ENCODE measurements at regions not wholly inside any gene's neighbourhood (a gene's known extent, or its start where the extent isn't known, plus 50 kb on each side); places are given as distances from the start of the nearest gene placed in this dataset.
"Not testable (repeated sequence)": the region's sequence is repeated elsewhere in the genome, so short reads cannot be mapped to it uniquely, and the experiment has no call there.

DNA sequence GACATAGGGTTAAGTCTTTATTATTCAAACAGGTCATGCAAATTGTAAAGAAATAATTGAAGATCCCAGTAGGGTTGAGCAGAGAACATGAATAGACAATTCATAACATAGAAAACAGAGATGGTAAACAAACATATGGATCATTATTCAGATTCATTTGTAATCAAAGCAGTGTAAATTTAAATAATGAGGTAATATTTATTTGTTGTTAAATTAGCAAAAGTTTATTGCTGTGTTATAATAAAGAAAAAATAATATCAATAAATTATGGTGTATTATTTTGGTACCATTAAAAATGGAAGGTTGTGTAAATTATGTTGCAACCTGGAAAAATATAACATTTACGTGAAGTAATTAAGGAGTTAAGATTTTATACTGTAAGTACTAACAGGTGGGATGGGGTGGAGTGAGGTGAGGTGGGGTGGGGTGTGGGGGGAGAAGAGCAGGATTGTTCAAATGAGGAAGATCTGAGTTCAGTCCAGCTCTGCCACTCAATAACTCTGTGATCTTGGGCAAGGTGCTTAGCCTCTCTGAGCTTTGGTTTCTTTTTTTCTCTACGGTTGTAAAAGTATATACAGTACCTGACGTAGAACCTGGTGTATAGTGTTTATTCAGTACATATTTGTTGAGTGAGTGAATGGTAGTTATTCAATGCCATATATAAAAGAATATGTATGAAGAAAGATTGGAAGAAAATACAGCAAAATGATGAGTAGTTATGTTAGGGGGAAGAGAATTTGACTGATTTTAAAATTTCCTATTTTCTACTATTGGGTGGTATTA is 140.3 kb upstream of the KIF26B start:
- Mint-ChIP-seq H3K4me3 (no peak overlapping the region), H3K9me3 (no peaks in the 10 kb centered on the region), H3K36me3 (ENCODE audit: low read depth) (no peaks in the 10 kb centered on the region), H3K4me1 (ENCODE audit: low read depth) (peaks cover 2% of the 10 kb centered on the region), H3K27me3 (ENCODE audit: low read depth) (no peaks in the 10 kb centered on the region), H3K27ac (no peak overlapping the region)
- CTCF ChIA-PET = no interaction called here
- DNase-seq = no peak
- intact Hi-C loops (cut with micrococcal nuclease) = no loop called here

DNA sequence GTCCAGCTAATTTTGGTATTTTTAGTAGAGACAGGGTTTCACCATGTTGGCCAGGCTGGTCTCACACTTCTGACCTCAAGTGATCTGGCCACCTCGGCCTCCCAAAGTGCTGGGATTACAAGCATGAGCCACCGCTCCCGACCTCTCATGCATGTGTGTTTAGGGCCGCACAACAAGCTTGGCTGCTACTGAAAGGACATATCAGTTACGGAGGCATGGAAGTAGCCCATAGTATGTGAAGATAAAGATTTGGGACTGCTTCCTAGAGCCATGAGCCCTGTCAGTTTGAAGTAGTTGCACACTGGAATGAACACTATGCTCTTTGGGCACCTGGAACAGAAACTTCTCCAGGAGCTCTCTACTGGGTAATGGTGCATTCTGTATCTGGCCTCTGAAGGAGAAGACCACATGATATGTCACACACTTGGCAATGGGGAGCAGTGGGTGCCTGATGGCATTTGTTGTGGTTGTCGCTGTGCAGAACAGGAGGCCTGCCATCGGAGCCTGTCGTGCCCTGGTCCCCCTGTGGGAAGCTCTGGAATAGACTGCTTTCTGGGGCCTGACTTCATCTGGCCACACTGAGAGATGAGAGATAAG is 144.7 kb upstream of the KIF26B start:
- DNase-seq = no peak
- Mint-ChIP-seq H3K27ac (no peak overlapping the region), H3K4me1 (ENCODE audit: low read depth) (no peaks in the 10 kb centered on the region), H3K4me3 (no peak overlapping the region), H3K36me3 (ENCODE audit: low read depth) (no peaks in the 10 kb centered on the region), H3K9me3 (no peaks in the 10 kb centered on the region), H3K27me3 (ENCODE audit: low read depth) (no peaks in the 10 kb centered on the region)
- CTCF ChIA-PET = interaction anchor here (0.5 kb wide), 1 partner anchor 179 kb away, joined by 5 read pairs; no protein-coding TSS in a partner anchor
- intact Hi-C loops (cut with micrococcal nuclease) = no loop called here

DNA sequence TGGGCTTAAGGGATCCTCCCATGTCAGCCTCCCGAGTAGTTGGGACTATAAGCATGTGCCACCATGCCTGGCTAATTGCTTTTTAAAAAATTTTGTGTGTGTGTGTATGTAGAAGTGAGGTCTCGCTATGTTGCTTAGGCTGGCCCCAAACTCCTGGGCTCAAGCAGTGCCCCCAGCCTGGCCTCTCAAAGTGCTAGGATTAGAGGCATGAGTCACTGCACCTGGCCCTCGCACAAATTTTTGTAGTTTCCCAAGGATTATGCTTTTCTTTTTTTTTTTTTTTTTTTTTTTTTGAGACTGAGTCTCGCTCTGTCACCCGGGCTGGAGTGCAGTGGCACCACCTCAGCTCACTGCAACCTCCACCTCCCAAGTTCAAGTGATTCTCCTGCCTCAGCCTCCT is 144.4 kb upstream of the HNRNPU start:
- H3K27me3 Mint-ChIP-seq (ENCODE audit: low read depth) = no peaks in the 10 kb centered on the region
- DNase-seq = no peak
- no peaks in the 10 kb centered on the region for H3K4me1 Mint-ChIP-seq (ENCODE audit: low read depth)
- no peaks in the 10 kb centered on the region for H3K36me3 Mint-ChIP-seq (ENCODE audit: low read depth)
- H3K9me3 Mint-ChIP-seq = no peaks in the 10 kb centered on the region
- no peak overlapping the region for H3K4me3 Mint-ChIP-seq
- intact Hi-C loops (cut with micrococcal nuclease) = no loop called here
- no peak overlapping the region for H3K27ac Mint-ChIP-seq
- CTCF ChIA-PET = interaction anchor here (0.9 kb wide), 1 partner anchor 23 kb away, joined by 3 read pairs; no protein-coding TSS in a partner anchor

DNA sequence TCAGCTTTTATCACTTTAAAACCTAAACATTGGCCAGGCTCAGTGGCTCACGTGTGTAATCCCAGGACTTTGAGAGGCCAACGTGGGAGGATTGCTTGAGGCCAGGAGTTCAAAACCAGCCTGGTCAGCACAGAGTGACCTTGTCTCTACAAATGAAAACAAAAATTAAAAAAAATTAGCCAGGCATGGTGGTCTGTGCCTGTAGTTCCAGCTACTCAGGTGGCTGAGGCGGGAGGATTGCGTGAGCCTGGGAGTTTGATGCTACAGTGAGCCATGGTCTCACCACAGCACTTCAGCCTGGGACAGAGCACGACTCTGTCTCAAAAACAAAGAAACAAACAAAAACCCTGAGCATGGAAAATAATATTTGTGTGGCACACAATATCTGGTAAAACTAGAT is 143.5 kb upstream of the HNRNPU start:
- intact Hi-C loops (cut with micrococcal nuclease) = no loop called here
- no peak for DNase-seq
- H3K4me1 Mint-ChIP-seq (ENCODE audit: low read depth) = no peaks in the 10 kb centered on the region
- no peaks in the 10 kb centered on the region for H3K36me3 Mint-ChIP-seq (ENCODE audit: low read depth)
- no peaks in the 10 kb centered on the region for H3K27me3 Mint-ChIP-seq (ENCODE audit: low read depth)
- CTCF ChIA-PET = interaction anchor here (0.8 to 1.1 kb wide), 3 partner anchors 9 to 35 kb away, joined by 3 to 8 read pairs (median 3); no protein-coding TSS in a partner anchor
- H3K27ac Mint-ChIP-seq = no peak overlapping the region
- H3K4me3 Mint-ChIP-seq = no peak overlapping the region
- H3K9me3 Mint-ChIP-seq = no peaks in the 10 kb centered on the region

DNA sequence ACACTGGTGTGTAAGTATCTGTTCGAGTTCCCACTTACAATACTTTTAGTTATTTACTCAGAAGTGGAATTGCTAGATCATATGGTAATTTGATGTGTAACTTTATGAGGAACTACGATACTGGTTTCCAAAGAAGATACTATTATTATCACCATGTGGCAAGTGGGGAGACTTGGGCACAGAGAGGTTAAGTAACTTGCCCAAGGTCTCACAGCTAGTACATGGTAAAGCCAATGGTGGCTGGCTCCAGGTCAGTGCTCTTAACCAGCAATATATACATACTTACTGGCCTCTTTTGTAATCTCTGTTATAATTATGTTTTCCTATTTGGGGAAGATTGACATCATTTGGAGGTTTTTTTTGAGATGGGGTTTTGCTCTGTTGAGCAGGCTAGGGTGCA is 138.9 kb upstream of the HNRNPU start:
- H3K27me3 Mint-ChIP-seq (ENCODE audit: low read depth) = no peaks in the 10 kb centered on the region
- intact Hi-C loops (cut with micrococcal nuclease) = no loop called here
- CTCF ChIA-PET = no interaction called here
- DNase-seq = no peak
- no peak overlapping the region for H3K27ac Mint-ChIP-seq
- H3K36me3 Mint-ChIP-seq (ENCODE audit: low read depth) = no peaks in the 10 kb centered on the region
- H3K4me1 Mint-ChIP-seq (ENCODE audit: low read depth) = no peaks in the 10 kb centered on the region
- no peaks in the 10 kb centered on the region for H3K9me3 Mint-ChIP-seq
- no peak overlapping the region for H3K4me3 Mint-ChIP-seq

DNA sequence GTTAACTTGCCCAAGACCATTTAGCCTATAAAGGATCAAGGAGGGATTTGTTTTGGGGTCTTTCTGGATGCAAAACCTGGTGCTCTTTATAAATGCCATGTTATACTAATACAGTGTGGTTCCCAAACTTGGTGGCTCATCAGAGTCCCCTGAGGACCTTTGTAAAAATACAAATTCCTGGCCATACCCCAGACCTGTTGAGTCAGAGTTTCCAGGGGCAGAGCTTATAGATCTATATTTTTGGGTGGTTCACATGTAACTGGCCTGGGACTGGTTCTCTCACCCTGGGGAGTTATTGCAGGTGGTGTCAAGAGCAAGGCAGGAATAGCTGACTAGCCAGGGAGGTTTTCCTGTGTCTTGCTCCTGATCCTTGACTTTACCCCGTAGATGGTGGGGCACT is 136.9 kb upstream of the HNRNPU start:
- no peak for DNase-seq
- intact Hi-C loops (cut with micrococcal nuclease) = no loop called here
- Mint-ChIP-seq H3K9me3 (no peaks in the 10 kb centered on the region), H3K4me3 (no peak overlapping the region), H3K36me3 (ENCODE audit: low read depth) (no peaks in the 10 kb centered on the region), H3K4me1 (ENCODE audit: low read depth) (no peaks in the 10 kb centered on the region), H3K27ac (no peak overlapping the region), H3K27me3 (ENCODE audit: low read depth) (no peaks in the 10 kb centered on the region)
- CTCF ChIA-PET = interaction anchor here (1.0 kb wide), 1 partner anchor 41 kb away, joined by 3 read pairs; no protein-coding TSS in a partner anchor

DNA sequence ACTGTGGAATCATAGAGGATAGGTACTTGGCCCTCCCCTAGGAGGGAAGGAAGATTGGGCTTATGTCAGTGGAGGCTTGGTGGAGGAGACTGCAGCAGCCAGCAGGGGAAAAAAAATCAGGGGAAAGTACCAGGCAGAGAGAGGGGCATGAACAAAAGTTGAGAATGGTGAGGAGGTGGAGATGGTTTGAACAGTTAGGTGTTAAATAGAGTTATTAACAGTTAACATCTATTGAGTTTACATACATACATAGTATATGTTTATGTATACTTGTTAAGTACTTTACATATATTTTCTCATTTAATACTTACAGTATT is 136.5 kb upstream of the HNRNPU start:
- no peak for DNase-seq
- no peak overlapping the region for H3K4me3 Mint-ChIP-seq
- H3K9me3 Mint-ChIP-seq = no peaks in the 10 kb centered on the region
- CTCF ChIA-PET = interaction anchor here (1.0 kb wide), 1 partner anchor 41 kb away, joined by 3 read pairs; no protein-coding TSS in a partner anchor
- no peaks in the 10 kb centered on the region for H3K36me3 Mint-ChIP-seq (ENCODE audit: low read depth)
- no peaks in the 10 kb centered on the region for H3K4me1 Mint-ChIP-seq (ENCODE audit: low read depth)
- intact Hi-C loops (cut with micrococcal nuclease) = no loop called here
- no peak overlapping the region for H3K27ac Mint-ChIP-seq
- H3K27me3 Mint-ChIP-seq (ENCODE audit: low read depth) = no peaks in the 10 kb centered on the region

DNA sequence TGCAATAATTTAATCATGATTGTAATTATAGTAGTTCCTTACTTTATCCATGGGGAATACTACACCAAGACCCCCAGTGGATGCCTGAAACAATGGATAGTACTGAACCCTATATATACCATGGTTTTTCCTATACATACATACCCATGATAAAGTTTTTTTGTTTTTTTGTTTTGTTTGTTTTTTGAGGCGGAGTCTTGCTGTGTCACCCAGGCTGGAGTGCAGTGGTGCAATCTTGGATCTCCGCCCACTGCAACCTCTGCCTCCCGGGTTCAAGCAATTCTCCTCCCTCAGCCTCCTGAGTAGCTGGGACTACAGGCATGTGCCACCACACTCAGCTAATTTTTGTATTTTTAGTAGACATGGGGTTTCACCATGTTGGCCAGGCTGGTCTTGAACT is 135.3 kb upstream of the HNRNPU start:
- H3K27ac Mint-ChIP-seq; H3K9me3 Mint-ChIP-seq; H3K36me3 Mint-ChIP-seq (ENCODE audit: low read depth); H3K4me3 Mint-ChIP-seq; H3K4me1 Mint-ChIP-seq (ENCODE audit: low read depth); H3K27me3 Mint-ChIP-seq (ENCODE audit: low read depth); CTCF ChIA-PET; DNase-seq; intact Hi-C loops (cut with micrococcal nuclease): not testable (repeated sequence)

DNA sequence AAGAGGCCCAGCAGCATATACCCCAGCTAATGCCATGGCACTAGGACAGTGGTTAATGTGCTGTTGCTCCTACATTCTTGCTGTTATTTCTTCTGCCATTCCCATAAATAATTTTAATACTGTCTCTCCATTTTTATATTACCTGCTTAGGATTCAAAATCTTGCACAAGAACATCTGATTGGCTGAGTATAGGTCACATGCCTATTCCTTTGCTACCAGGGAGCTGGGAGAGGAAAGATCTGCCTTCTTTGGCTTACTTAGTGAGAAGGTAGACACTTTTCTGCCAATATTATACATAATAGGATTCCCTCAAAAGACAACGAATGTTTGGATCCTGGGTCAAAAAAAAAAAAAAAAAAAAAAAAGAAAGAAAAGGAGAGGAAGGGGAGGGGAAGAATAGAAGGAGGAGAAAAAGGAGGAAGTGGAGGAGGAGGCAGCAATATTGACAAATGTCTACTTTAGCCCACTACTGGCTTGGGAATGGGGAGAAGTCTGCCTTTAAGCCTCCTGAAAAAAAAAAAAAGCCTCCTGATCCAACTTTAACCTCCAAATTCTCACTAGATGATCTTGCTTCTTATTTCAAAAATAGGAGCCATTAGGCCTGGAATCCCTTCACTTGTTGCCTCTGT is 134.5 kb upstream of the HNRNPU start:
- H3K27ac Mint-ChIP-seq = no peak overlapping the region
- H3K27me3 Mint-ChIP-seq (ENCODE audit: low read depth) = no peaks in the 10 kb centered on the region
- DNase-seq = no peak
- no peaks in the 10 kb centered on the region for H3K9me3 Mint-ChIP-seq
- H3K4me3 Mint-ChIP-seq = no peak overlapping the region
- H3K36me3 Mint-ChIP-seq (ENCODE audit: low read depth) = no peaks in the 10 kb centered on the region
- no peaks in the 10 kb centered on the region for H3K4me1 Mint-ChIP-seq (ENCODE audit: low read depth)
- CTCF ChIA-PET = interaction anchor here (0.6 kb wide), 1 partner anchor 44 kb away, joined by 3 read pairs; no protein-coding TSS in a partner anchor
- intact Hi-C loops (cut with micrococcal nuclease) = no loop called here

DNA sequence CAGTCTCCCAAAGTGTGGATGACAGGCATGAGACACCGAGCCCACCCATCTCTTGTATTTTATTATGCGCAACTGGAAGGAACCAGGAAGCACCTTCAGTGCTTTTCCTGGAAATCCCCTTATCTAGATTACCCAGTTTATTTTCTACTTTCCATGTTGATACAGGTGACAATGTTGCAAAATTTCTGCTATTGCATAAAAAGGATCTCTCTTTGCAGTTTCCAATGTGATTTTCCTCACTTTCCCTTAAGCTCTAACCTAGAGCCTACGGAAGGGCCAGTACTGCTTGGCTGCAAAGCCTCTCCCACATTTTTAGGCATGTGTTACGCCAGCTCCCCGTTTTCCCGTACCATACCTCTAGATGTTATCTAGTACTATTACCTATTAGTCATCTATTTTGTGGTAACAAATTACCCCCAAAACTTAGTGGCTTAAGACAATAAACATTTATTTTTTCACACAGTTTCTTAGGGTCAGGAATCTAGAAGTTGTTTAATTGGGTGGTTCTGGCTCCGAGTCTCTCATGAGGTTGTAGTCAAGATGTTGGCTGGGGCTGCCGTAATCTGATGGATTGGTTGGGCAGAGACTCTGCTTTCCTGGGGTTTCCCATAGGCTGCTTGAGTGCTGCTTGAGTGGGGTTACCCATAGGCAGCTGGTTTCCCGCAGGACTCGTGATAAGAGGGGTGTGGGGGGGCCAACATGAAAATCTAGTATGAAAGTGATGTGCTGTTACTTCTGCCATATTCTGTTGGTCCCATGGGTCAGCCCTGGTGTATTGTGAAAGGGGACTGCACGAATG is 131.5 kb upstream of the HNRNPU start:
- CTCF ChIA-PET = no interaction called here
- no peak overlapping the region for H3K4me3 Mint-ChIP-seq
- no peaks in the 10 kb centered on the region for H3K9me3 Mint-ChIP-seq
- DNase-seq = no peak
- no peak overlapping the region for H3K27ac Mint-ChIP-seq
- intact Hi-C loops (cut with micrococcal nuclease) = no loop called here
- H3K4me1 Mint-ChIP-seq (ENCODE audit: low read depth) = no peaks in the 10 kb centered on the region
- no peaks in the 10 kb centered on the region for H3K27me3 Mint-ChIP-seq (ENCODE audit: low read depth)
- no peaks in the 10 kb centered on the region for H3K36me3 Mint-ChIP-seq (ENCODE audit: low read depth)

DNA sequence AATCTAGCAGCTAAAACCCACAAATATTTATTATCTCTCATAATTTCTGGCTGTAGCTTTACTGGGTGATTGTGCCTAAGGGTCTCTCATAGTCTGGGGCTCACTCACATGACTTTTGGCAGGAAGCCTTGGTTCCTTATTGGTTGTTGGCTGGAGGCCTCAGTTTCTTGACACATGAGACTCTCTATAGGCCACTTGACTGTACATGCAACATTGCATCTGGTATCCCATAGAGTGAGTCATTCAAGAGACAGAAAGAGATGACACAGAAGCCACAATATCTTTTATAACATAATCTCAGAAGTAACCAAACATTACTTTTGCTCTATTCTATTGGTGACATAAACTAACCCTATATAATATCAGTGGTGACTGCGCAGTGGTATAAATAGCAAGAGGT is 128.5 kb upstream of the HNRNPU start:
- no peak for DNase-seq
- Mint-ChIP-seq H3K4me1 (ENCODE audit: low read depth) (no peaks in the 10 kb centered on the region), H3K36me3 (ENCODE audit: low read depth) (no peaks in the 10 kb centered on the region), H3K27ac (no peak overlapping the region), H3K4me3 (no peak overlapping the region), H3K9me3 (no peaks in the 10 kb centered on the region), H3K27me3 (ENCODE audit: low read depth) (no peaks in the 10 kb centered on the region)
- intact Hi-C loops (cut with micrococcal nuclease) = no loop called here
- CTCF ChIA-PET = no interaction called here

DNA sequence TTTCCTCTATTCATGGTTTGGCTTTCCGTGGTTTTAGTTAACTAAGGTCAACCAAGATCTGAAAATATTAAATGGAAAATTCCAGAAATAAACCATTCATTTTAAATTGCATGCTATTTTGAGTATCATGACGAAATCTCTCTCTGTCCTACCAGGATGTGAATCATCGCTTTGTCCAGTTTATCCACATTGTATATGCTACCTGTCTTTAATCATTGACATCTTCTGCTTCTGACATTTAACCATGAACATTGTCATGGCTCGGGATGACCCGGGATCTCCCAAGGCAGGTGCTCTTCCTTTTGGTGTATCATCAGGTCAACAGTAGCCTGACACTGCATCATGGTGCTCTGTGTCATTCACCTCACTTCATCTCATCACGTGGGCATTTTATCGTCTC is 125.5 kb upstream of the HNRNPU start:
- H3K27ac Mint-ChIP-seq = no peak overlapping the region
- H3K36me3 Mint-ChIP-seq (ENCODE audit: low read depth) = no peaks in the 10 kb centered on the region
- intact Hi-C loops (cut with micrococcal nuclease) = no loop called here
- no peaks in the 10 kb centered on the region for H3K27me3 Mint-ChIP-seq (ENCODE audit: low read depth)
- DNase-seq = no peak
- CTCF ChIA-PET = no interaction called here
- no peaks in the 10 kb centered on the region for H3K9me3 Mint-ChIP-seq
- H3K4me1 Mint-ChIP-seq (ENCODE audit: low read depth) = no peaks in the 10 kb centered on the region
- no peak overlapping the region for H3K4me3 Mint-ChIP-seq

Data from activated naive CD4-positive, alpha-beta T cell treated with anti-CD3 and anti-CD28 coated beads for 36 hours (primary cell).